ENCODE measurements at regions not wholly inside any gene's neighbourhood (a gene's known extent, or its start where the extent isn't known, plus 50 kb on each side); places are given as distances from the start of the nearest gene placed in this dataset.

- no peak for TF ChIP-seq FOXP4 (CRISPR knock-in tag; IDR thresholded peaks at IDR 0.05)
- no peak for TF ChIP-seq SP1 (CRISPR knock-in tag; conservative IDR thresholded peaks at IDR 0.05)
- TF ChIP-seq ZNF512 (CRISPR knock-in tag; IDR thresholded peaks at IDR 0.05; ENCODE audit: borderline replicate concordance) = no peak
- no peak for TF ChIP-seq CTCF (IDR thresholded peaks at IDR 0.05)
- TF ChIP-seq ZNF121 (CRISPR knock-in tag; IDR thresholded peaks at IDR 0.05) = no peak
- TF ChIP-seq NR1H2 (CRISPR knock-in tag; IDR thresholded peaks at IDR 0.05) = no peak
- no peak for TF ChIP-seq TCF7 (CRISPR knock-in tag; IDR thresholded peaks at IDR 0.05; ENCODE audit: low read depth)
- TF ChIP-seq USF2 (CRISPR knock-in tag; IDR thresholded peaks at IDR 0.05) = no peak
- TF ChIP-seq ATF3 (CRISPR knock-in tag; conservative IDR thresholded peaks at IDR 0.05) = no peak
- TF ChIP-seq FOXP1 (CRISPR knock-in tag; IDR thresholded peaks at IDR 0.05; ENCODE audit: borderline replicate concordance) = no peak
- no peak for TF ChIP-seq ZNF416 (CRISPR knock-in tag; IDR thresholded peaks at IDR 0.05)
- TF ChIP-seq ZBTB21 (CRISPR knock-in tag; IDR thresholded peaks at IDR 0.05; ENCODE audit: borderline replicate concordance) = no peak
- TF ChIP-seq MAX (CRISPR knock-in tag; IDR thresholded peaks at IDR 0.05) = no peak
Measured at GRCh38 chr6:114945392-114945791, 602.6 kb upstream of the HS3ST5 start.
